ENCODE measurements at regions not wholly inside any gene's neighbourhood (a gene's known extent, or its start where the extent isn't known, plus 50 kb on each side); places are given as distances from the start of the nearest gene placed in this dataset.

- no peak overlapping the region for H3K4me3 ChIP-seq (ENCODE audit: low read depth, low read length)
- no peak for TF ChIP-seq CTCF (IDR thresholded peaks at IDR 0.05; ENCODE audit: control insufficient read depth, extremely low read depth, insufficient read depth)
- DNase-seq (ENCODE audit: low read depth), result no peak
Observed at GRCh38 chr4:74848774-74849173, 54.5 kb upstream of the BTC start.

- TF ChIP-seq CTCF (IDR thresholded peaks at IDR 0.05; ENCODE audit: control insufficient read depth, extremely low read depth, insufficient read depth), result no peak
- no peak for DNase-seq (ENCODE audit: low read depth)
- no peak overlapping the region for H3K4me3 ChIP-seq (ENCODE audit: low read depth, low read length)
Observed at GRCh38 chr4:74845834-74846233, 51.5 kb upstream of the BTC start.
